C4-2B (cell line): ENCODE measurements at regions not wholly inside any gene's neighbourhood (a gene's known extent, or its start where the extent isn't known, plus 50 kb on each side); places are given as distances from the start of the nearest gene placed in this dataset.

Experiments used
- ZFX ChIP-seq: fragments of 450-650 bp; IDR thresholded peaks from 2 replicates; pipeline ENCODE4 v1.6.1; 2017
- TF ChIP-seq, protein P1 (sequence below): fragments of 450-650 bp; conservative IDR thresholded peaks from 2 replicates; pipeline ENCODE4 v1.5.1; 2017; ENCODE audit warnings: mild to moderate bottlenecking

DNA sequence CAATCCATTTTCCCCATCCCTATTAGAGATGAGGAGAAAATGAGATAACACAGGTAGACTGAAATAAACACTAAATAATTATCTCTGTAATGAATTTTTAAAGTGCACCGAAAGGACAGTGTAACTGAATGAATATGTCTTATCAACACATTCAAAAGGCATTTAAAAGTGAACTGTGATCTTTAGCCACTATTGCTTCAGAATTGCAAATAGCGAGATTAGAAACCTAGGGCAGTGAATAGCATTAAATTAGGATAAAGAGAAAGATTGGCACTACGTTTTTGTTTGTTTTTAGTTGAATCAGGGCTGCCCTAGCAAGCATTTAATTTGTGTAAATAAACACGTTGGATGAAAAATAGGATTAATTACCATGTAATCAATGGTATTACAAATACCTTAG lies 537.5 kb downstream of the ELAVL2 start:
- TF ChIP-seq, protein P1, sequence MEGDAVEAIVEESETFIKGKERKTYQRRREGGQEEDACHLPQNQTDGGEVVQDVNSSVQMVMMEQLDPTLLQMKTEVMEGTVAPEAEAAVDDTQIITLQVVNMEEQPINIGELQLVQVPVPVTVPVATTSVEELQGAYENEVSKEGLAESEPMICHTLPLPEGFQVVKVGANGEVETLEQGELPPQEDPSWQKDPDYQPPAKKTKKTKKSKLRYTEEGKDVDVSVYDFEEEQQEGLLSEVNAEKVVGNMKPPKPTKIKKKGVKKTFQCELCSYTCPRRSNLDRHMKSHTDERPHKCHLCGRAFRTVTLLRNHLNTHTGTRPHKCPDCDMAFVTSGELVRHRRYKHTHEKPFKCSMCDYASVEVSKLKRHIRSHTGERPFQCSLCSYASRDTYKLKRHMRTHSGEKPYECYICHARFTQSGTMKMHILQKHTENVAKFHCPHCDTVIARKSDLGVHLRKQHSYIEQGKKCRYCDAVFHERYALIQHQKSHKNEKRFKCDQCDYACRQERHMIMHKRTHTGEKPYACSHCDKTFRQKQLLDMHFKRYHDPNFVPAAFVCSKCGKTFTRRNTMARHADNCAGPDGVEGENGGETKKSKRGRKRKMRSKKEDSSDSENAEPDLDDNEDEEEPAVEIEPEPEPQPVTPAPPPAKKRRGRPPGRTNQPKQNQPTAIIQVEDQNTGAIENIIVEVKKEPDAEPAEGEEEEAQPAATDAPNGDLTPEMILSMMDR = no peak
- no peak for TF ChIP-seq ZFX
